GM19099 (cell line): ENCODE measurements at regions not wholly inside any gene's neighbourhood (a gene's known extent, or its start where the extent isn't known, plus 50 kb on each side); places are given as distances from the start of the nearest gene placed in this dataset.

Experiments used
- POLR2A ChIP-seq: IDR thresholded peaks from 3 replicates; pipeline ENCODE4 v1.6.1; 2011; ENCODE audit warnings: low read depth; ENCODE audit not compliant: insufficient read length; ENCODE audit errors: extremely low read depth

DNA sequence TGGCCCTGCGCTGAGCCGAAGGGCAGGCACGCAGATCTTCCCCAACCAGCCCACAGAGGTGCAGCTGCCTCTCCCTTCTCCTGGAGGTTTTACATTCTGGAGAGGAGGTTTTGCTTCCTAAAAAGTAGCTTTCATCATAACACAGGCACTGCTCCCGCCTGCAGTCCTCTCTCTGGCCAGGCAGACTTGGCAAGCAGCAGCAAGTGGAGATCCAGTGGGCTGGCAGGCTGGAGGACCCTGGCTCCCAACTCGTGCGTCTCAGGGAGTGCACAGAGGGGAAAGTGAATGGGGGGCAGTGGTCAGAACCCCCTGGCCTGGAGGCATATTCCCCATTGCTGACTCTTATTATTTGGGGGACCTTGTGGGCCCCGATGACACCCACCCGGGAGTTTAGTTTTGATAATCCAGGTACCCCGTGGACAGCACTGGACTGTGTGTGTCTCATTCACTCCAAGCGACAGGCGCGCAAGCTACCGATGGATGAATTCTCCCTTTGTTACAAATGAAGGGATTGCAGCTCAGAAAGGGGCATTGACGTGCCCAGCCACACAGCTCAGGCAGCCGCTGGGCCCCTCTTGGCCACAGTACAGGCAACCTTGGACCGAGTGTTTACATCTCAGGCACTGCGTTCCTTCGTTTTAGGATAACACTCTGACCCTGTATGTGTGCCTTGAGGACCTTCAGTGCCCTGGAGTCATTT lies 1223.9 kb downstream of the BRD1 start:
- no peak for TF ChIP-seq POLR2A

GRCh38 chr22:48602805-48603518 lies 1224.7 kb downstream of the BRD1 start:
- TF ChIP-seq POLR2A = no peak

DNA sequence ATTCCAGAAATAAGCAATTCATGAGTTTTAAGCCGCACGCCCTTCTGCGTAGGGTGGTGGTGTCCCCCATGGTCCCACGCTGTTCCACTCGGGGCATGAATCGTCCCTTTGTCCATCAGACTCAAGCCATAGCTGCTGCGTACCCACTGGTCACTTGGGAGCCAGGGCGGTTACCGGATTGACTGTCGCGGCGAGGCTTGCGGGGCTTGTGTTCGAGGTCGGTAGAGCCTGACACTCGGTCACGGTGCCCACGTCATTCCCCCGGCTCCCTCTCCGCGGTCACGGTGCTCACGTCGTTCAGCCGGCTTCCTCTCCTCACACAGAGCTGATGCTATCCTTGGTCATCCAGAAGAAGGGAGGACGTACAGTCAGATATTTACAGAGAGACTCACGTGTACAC lies 1227.0 kb downstream of the BRD1 start:
- no peak for TF ChIP-seq POLR2A

DNA sequence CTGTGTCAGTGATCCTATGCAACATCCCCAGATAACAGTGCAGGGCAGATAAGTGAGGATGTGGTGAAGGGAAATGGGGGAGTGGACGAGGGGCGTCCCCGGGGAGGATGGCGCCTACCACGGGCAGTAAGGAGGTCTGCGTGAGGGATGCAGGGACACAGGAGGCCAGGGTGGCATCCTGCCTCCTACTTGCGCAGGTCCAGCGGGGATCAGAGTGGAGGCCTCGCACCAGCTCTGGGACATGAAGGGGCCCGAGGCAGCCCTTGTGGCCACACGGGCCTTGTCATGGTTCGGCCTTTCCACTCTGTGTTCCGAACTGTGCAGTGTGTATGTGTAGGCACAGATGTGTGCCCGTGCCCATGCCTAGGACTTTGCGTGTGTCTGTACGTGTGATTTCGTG lies 1227.5 kb downstream of the BRD1 start:
- no peak for TF ChIP-seq POLR2A

DNA sequence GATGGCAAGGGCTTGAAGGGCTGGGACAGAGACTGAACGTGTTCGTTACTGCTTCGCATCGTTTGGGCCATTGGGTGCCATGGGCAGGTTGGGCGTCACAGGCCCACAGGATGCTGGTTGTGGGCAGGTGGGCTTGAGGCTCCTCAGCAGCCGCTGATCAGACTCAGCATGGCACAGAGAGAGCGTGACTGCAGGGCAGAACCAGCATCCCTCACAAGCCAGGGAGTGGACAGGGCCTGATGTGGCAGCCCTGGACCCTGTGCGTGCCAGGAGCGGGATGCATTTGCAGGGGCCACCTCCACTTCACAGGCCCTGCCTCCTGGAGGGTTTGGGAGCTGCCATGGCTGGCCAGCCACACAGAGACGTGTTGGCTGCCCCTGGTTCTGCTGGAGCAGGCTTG lies 1228.3 kb downstream of the BRD1 start:
- no peak for TF ChIP-seq POLR2A

DNA sequence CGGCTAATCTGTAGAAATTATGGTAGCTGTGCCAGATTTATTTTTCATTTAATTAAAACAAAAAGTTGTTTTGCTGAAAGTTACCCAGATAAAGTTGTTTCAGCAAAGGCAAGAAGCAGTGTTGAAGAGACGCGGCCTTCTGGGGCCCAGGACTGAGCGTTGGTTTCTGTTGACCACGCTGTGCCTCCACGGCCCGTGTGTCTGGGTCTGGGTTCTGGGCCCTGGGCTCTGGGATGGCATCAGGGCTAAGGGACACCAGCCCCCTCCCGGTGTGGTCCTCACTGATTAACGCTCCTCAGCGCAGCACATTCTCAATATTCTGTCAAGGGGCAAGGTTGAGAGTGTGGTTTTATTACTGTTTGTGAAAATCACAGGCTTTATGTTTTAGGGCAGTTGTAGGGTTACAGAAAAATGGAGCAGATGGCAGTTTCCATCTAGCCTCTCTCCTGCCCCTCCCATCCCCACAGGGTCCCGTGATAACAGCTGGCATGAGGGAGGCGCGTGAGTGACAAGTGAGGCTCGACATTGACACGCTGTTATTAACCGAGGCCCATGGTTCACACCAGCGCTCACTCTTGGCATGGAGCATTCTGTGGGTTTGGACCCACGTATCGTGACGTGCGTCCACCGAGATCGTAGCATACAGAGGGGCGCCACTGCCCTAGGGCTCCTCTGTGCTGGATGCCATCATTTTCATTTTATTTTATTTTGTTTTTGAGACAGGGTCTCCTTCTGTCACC lies 1231.4 kb downstream of the BRD1 start:
- no peak for TF ChIP-seq POLR2A

DNA sequence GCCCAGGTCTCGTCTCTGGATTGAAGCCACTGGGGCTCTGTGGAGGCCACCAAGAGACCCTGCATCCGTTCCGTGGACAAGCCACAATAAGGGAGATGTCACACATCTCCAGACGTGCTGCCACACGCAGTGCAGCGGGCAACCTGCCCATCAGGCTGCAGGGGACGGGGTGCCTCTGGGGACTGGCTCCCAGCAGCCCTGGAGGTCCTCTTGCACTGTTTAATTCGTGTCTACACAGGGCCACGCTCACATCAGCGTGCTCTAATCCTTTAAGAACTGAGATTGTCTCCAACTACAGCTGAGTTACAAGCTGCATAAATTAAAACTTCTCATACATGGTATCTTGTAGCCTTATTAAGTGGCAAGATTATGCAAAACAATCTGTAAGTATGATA lies 1232.2 kb downstream of the BRD1 start:
- no peak for TF ChIP-seq POLR2A

- no peak for TF ChIP-seq POLR2A
Observed at GRCh38 chr22:48594757-48595510, 1232.7 kb downstream of the BRD1 start.

DNA sequence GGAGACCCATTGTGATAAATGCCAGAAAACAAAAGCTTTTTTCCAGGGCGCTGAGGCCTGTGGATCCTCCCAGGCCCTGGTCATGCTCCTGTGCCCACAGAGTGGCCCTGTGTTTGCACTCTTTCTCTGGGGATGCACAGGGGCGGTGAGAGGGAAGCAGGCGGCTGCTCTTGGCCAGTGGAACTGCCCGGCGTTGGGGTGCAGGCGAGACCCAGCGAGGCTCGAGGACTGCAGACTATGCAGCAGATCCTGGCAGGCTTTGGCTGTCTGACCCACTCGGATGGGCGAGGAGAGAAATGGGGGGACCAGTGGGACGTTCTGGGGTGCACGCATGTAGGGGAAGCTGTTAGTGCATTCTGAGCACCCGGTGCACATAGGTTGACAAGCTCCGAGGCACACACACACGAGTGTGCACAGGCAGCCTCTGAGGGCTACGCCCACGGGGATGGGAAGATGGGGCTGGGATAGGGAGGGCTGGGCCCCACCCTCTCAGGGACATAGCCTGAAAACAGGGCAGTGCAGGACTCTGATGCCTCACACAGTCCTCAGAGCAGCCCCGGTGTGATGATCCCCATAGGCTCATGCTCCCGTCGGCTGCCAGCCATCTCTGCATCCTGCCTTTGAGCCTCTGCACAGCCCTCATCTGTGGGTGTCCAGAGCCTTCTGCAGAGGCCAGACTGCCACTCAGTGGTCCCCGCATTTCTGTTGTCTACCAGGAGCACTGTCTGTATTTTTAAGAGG lies 1233.5 kb downstream of the BRD1 start:
- no peak for TF ChIP-seq POLR2A

DNA sequence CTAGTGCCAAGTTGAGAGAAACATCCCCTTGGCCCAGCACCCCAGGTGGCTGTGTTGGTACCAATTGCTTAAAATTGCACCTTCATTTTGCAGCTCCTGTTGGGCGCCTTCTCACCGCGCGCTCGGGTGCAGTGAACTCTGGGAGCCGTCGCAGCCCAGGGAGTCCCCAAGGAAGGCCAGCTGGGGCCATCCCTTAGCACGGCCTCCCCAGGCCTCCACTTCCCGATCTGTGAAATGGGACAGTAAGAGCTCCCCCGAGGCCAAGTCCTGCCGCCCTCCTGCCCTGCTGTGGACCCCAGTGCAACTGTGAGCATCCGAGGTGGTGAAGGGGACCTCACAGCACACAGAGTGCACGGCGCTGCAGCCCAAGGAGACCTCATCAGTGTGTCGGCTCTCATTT lies 1234.1 kb downstream of the BRD1 start:
- no peak for TF ChIP-seq POLR2A

GRCh38 chr22:48592931-48593330 lies 1234.7 kb downstream of the BRD1 start:
- TF ChIP-seq POLR2A = no peak

DNA sequence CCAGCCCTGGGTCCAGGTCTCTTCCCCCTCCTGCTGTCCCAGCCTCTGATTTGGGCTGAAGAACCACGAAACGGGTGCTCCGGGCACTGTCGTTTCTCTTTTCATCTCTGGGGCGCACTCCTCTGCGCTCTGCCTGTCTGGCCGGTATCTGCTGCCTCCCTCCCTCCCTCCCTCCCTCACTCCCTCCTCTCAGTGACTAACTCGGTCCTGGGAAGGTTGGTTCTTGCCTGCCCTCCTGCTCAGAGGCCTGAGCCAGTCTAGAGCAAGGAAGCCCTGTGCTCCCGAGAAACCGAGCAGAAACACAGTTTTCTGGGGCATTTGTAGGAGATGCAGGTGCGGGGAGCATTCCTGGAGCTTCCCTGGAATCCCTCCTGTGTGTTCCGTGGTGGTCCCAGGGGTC lies 1235.2 kb downstream of the BRD1 start:
- TF ChIP-seq POLR2A = no peak

- no peak for TF ChIP-seq POLR2A
Observed at GRCh38 chr22:48592066-48592345, 1235.7 kb downstream of the BRD1 start.

DNA sequence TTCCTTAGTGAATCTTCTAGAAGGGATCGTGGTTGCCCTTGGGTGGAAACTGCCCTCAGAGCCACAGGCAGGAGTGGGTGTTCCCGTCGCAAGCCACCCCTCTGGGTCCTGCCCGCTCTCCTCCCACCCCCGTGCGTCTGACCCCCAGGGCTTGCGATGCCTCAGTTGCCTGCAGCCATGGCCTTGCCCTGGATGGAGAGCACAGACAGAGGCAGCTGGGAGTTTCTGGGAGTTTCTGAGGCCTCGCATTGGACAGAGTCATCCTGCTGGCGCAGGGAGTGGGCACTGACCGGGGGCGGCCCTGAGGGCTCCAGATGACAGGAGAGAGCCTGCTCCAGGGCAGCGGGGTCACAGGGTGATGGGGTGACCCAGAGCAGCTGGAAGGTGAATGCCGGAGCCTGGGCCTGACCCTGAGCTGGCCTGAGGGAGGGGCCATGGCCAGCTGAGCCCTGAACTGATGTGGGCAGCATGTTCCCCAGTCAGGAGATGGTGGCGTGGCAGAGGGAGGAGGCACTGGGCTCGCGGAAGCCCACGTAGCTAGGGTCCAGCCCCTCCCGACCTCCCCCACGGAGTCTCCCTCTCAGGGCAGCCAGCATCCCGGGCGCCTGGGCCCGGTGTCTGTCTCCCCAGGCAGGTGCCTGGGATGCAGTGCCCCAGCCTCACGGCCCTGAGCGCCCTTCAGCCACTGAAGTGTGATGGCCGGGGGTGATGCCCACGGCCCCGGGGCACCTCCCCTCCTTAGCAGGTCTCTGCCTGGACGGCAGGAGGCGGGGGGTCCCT lies 1236.2 kb downstream of the BRD1 start:
- no peak for TF ChIP-seq POLR2A

- TF ChIP-seq POLR2A = no peak
Observed at GRCh38 chr22:48589901-48590300, 1237.8 kb downstream of the BRD1 start.
